ENCODE measurements at regions not wholly inside any gene's neighbourhood (a gene's known extent, or its start where the extent isn't known, plus 50 kb on each side); places are given as distances from the start of the nearest gene placed in this dataset.

GRCh38 chr2:235394278-235394828 is 99.5 kb upstream of the AGAP1 start:
- no peak for DNase-seq (ENCODE audit: low spot score)
- Mint-ChIP-seq H3K4me3 (ENCODE audit: unreplicated experiment) (no peak overlapping the region), H3K36me3 (ENCODE audit: low read depth, unreplicated experiment) (peaks cover 2% of the 10 kb centered on the region), H3K9me3 (ENCODE audit: unreplicated experiment) (peaks cover 3% of the 10 kb centered on the region), H3K27me3 (ENCODE audit: unreplicated experiment) (peaks cover 5% of the 10 kb centered on the region), H3K27ac (ENCODE audit: unreplicated experiment) (no peak overlapping the region), H3K4me1 (ENCODE audit: unreplicated experiment) (peaks cover 10% of the 10 kb centered on the region)
- TF ChIP-seq CTCF (IDR thresholded peaks at IDR 0.05; ENCODE audit: unreplicated experiment) = no peak

- Mint-ChIP-seq H3K4me3 (ENCODE audit: unreplicated experiment) (no peak overlapping the region), H3K4me1 (ENCODE audit: unreplicated experiment) (peaks cover 2% of the 10 kb centered on the region), H3K9me3 (ENCODE audit: unreplicated experiment) (peaks cover 13% of the 10 kb centered on the region), H3K27ac (ENCODE audit: unreplicated experiment) (no peak overlapping the region), H3K36me3 (ENCODE audit: low read depth, unreplicated experiment) (peaks cover 11% of the 10 kb centered on the region), H3K27me3 (ENCODE audit: unreplicated experiment) (peaks cover 3% of the 10 kb centered on the region)
- no peak for DNase-seq (ENCODE audit: low spot score)
- no peak for TF ChIP-seq CTCF (IDR thresholded peaks at IDR 0.05; ENCODE audit: unreplicated experiment)
These were observed 97.6 kb upstream of the AGAP1 start for GRCh38 chr2:235396071-235396846.

GRCh38 chr2:235398321-235398720 is 95.5 kb upstream of the AGAP1 start:
- H3K36me3 Mint-ChIP-seq (ENCODE audit: low read depth, unreplicated experiment) = peaks cover 13% of the 10 kb centered on the region
- no peak overlapping the region for H3K4me3 Mint-ChIP-seq (ENCODE audit: unreplicated experiment)
- peaks cover 9% of the 10 kb centered on the region for H3K4me1 Mint-ChIP-seq (ENCODE audit: unreplicated experiment)
- H3K27me3 Mint-ChIP-seq (ENCODE audit: unreplicated experiment) = peaks cover 3% of the 10 kb centered on the region
- H3K9me3 Mint-ChIP-seq (ENCODE audit: unreplicated experiment) = peaks cover 14% of the 10 kb centered on the region
- no peak overlapping the region for H3K27ac Mint-ChIP-seq (ENCODE audit: unreplicated experiment)
- TF ChIP-seq CTCF (IDR thresholded peaks at IDR 0.05; ENCODE audit: unreplicated experiment) = no peak
- no peak for DNase-seq (ENCODE audit: low spot score)

GRCh38 chr2:235399895-235400294 is 93.9 kb upstream of the AGAP1 start:
- H3K27me3 Mint-ChIP-seq (ENCODE audit: unreplicated experiment) = peaks cover 2% of the 10 kb centered on the region
- no peak for DNase-seq (ENCODE audit: low spot score)
- peaks cover 14% of the 10 kb centered on the region for H3K9me3 Mint-ChIP-seq (ENCODE audit: unreplicated experiment)
- H3K27ac Mint-ChIP-seq (ENCODE audit: unreplicated experiment) = no peak overlapping the region
- H3K4me1 Mint-ChIP-seq (ENCODE audit: unreplicated experiment) = peaks cover 7% of the 10 kb centered on the region
- TF ChIP-seq CTCF (IDR thresholded peaks at IDR 0.05; ENCODE audit: unreplicated experiment) = no peak
- H3K4me3 Mint-ChIP-seq (ENCODE audit: unreplicated experiment) = no peak overlapping the region
- peaks cover 13% of the 10 kb centered on the region for H3K36me3 Mint-ChIP-seq (ENCODE audit: low read depth, unreplicated experiment)

GRCh38 chr2:235402422-235402821 is 91.4 kb upstream of the AGAP1 start:
- no peak for DNase-seq (ENCODE audit: low spot score)
- H3K9me3 Mint-ChIP-seq (ENCODE audit: unreplicated experiment) = peaks cover 14% of the 10 kb centered on the region

More at GRCh38 chr2:235402422-235402821, 91.4 kb upstream of the AGAP1 start:
- TF ChIP-seq CTCF (IDR thresholded peaks at IDR 0.05; ENCODE audit: unreplicated experiment) = no peak
- peaks cover 13% of the 10 kb centered on the region for H3K36me3 Mint-ChIP-seq (ENCODE audit: low read depth, unreplicated experiment)
- no peak overlapping the region for H3K4me3 Mint-ChIP-seq (ENCODE audit: unreplicated experiment)
- H3K27me3 Mint-ChIP-seq (ENCODE audit: unreplicated experiment) = no peaks in the 10 kb centered on the region
- peak overlapping the region; percentile 89 for H3K27ac Mint-ChIP-seq (ENCODE audit: unreplicated experiment)
- H3K4me1 Mint-ChIP-seq (ENCODE audit: unreplicated experiment) = peaks cover 7% of the 10 kb centered on the region

All from endothelial cell (in vitro differentiated cells).